ENCODE measurements at regions not wholly inside any gene's neighbourhood (a gene's known extent, or its start where the extent isn't known, plus 50 kb on each side); places are given as distances from the start of the nearest gene placed in this dataset.

- intact Hi-C loops (cut with DNase I, micrococcal nuclease), result no loop called here
- Histone ChIP-seq H3K9me3 (ENCODE audit: control insufficient read depth in 1 of 2, insufficient read depth in 1 of 2, low read length in 2 of 2) (peaks cover 0 to 7% of the 10 kb centered on the region in 2 experiments), H3K27ac (ENCODE audit: low read depth in 1 of 2, low read length in 2 of 2) (no peak overlapping the region), H3K4me1 (ENCODE audit: insufficient read depth, low read length) (no peaks in the 10 kb centered on the region), H3K27me3 (ENCODE audit: control insufficient read depth in 1 of 2, insufficient read depth in 2 of 2, low read length in 2 of 2) (no peaks in the 10 kb centered on the region), H3K4me3 (ENCODE audit: low read length) (no peak overlapping the region), H3K36me3 (ENCODE audit: insufficient read depth, low read length) (no peaks in the 10 kb centered on the region)
- Mint-ChIP-seq H3K4me1 (ENCODE audit: low read depth) (no peaks in the 10 kb centered on the region), H3K27ac (no peak overlapping the region), H3K9me3 (peaks cover 4% of the 10 kb centered on the region), H3K27me3 (no peaks in the 10 kb centered on the region), H3K36me3 (ENCODE audit: low read depth) (no peaks in the 10 kb centered on the region), H3K4me3 (no peak overlapping the region)
- no peak for ATAC-seq (ENCODE audit: poor library complexity)
- no peak for DNase-seq
- TF ChIP-seq, protein P1, sequence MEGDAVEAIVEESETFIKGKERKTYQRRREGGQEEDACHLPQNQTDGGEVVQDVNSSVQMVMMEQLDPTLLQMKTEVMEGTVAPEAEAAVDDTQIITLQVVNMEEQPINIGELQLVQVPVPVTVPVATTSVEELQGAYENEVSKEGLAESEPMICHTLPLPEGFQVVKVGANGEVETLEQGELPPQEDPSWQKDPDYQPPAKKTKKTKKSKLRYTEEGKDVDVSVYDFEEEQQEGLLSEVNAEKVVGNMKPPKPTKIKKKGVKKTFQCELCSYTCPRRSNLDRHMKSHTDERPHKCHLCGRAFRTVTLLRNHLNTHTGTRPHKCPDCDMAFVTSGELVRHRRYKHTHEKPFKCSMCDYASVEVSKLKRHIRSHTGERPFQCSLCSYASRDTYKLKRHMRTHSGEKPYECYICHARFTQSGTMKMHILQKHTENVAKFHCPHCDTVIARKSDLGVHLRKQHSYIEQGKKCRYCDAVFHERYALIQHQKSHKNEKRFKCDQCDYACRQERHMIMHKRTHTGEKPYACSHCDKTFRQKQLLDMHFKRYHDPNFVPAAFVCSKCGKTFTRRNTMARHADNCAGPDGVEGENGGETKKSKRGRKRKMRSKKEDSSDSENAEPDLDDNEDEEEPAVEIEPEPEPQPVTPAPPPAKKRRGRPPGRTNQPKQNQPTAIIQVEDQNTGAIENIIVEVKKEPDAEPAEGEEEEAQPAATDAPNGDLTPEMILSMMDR (IDR thresholded peaks at IDR 0.05), result no peak
- CTCF ChIA-PET, result no interaction called here
- POLR2A ChIA-PET, result no interaction called here
Measured at GRCh38 chr13:58698531-58698930, 1067.0 kb downstream of the PCDH17 start.

DNA sequence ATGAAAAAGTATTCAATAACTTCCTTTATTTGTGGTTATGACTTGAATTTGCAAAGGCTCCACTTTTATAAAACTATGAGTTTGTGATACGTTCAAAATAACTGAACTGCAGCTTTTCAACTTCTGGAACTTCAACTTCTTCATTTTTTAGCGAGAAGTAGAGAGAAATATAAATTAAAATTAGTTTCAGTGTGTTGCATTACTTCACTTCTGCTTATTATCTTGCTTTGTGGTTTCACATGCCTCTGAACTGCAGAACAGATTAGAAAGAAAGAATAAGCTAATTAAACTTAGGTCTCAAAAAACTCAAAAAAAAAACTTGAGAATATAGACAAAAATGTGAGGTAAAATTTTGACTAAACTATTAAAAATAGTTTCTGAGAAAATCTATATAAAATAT lies 1073.4 kb downstream of the PCDH17 start:
- ATAC-seq (ENCODE audit: poor library complexity), result no peak
- Mint-ChIP-seq H3K9me3 (peaks cover 2% of the 10 kb centered on the region), H3K36me3 (ENCODE audit: low read depth) (no peaks in the 10 kb centered on the region), H3K4me3 (no peak overlapping the region), H3K4me1 (ENCODE audit: low read depth) (no peaks in the 10 kb centered on the region), H3K27ac (no peak overlapping the region), H3K27me3 (no peaks in the 10 kb centered on the region)
- CTCF ChIA-PET, result no interaction called here
- Histone ChIP-seq H3K27me3 (ENCODE audit: control insufficient read depth in 1 of 2, insufficient read depth in 2 of 2, low read length in 2 of 2) (no peaks in the 10 kb centered on the region), H3K27ac (ENCODE audit: low read depth in 1 of 2, low read length in 2 of 2) (no peak overlapping the region), H3K9me3 (ENCODE audit: control insufficient read depth in 1 of 2, insufficient read depth in 1 of 2, low read length in 2 of 2) (peaks cover 0 to 6% of the 10 kb centered on the region in 2 experiments), H3K4me3 (ENCODE audit: low read length) (no peak overlapping the region), H3K36me3 (ENCODE audit: insufficient read depth, low read length) (no peaks in the 10 kb centered on the region), H3K4me1 (ENCODE audit: insufficient read depth, low read length) (no peaks in the 10 kb centered on the region)
- DNase-seq, result peak in 1 of 14 experiments; percentile 3
- TF ChIP-seq, protein P1 (IDR thresholded peaks at IDR 0.05), result no peak
- POLR2A ChIA-PET, result no interaction called here
- intact Hi-C loops (cut with DNase I, micrococcal nuclease), result no loop called here

- POLR2A ChIA-PET, result no interaction called here
- Mint-ChIP-seq H3K27ac (no peak overlapping the region), H3K27me3 (no peaks in the 10 kb centered on the region), H3K4me3 (no peak overlapping the region), H3K9me3 (peaks cover 7% of the 10 kb centered on the region), H3K4me1 (ENCODE audit: low read depth) (no peaks in the 10 kb centered on the region), H3K36me3 (ENCODE audit: low read depth) (no peaks in the 10 kb centered on the region)
- no peaks in the 10 kb centered on the region for H3K27me3 ChIP-seq (ENCODE audit: control insufficient read depth in 1 of 2, insufficient read depth in 2 of 2, low read length in 2 of 2)
- no peaks in the 10 kb centered on the region for H3K4me1 ChIP-seq (ENCODE audit: insufficient read depth, low read length)
- ATAC-seq (ENCODE audit: poor library complexity), result no peak
- TF ChIP-seq, protein P1 (IDR thresholded peaks at IDR 0.05), result no peak
- no peak overlapping the region for H3K27ac ChIP-seq (ENCODE audit: low read depth in 1 of 2, low read length in 2 of 2)
- CTCF ChIA-PET, result no interaction called here
- H3K4me3 ChIP-seq (ENCODE audit: low read length), result no peak overlapping the region
- peaks cover 0 to 7% of the 10 kb centered on the region in 2 experiments for H3K9me3 ChIP-seq (ENCODE audit: control insufficient read depth in 1 of 2, insufficient read depth in 1 of 2, low read length in 2 of 2)
- no peaks in the 10 kb centered on the region for H3K36me3 ChIP-seq (ENCODE audit: insufficient read depth, low read length)
- intact Hi-C loops (cut with DNase I, micrococcal nuclease), result no loop called here
- DNase-seq, result no peak
Measured at GRCh38 chr13:58706421-58706820, 1074.9 kb downstream of the PCDH17 start.

Measured in CD4-positive, alpha-beta T cell (primary cell).